Endothelial cell of umbilical vein (primary cell): ENCODE measurements at regions not wholly inside any gene's neighbourhood (a gene's known extent, or its start where the extent isn't known, plus 50 kb on each side); places are given as distances from the start of the nearest gene placed in this dataset.

Experiments
- CTCF ChIP-seq, 2 donors: IDR thresholded peaks; 1 replicate in 1 of 2; 2 replicates in 1 of 2; pipeline ENCODE4 v1.5.1; 2011; ENCODE audit warnings: low read length in 2 of 2, mild to moderate bottlenecking in 2 of 2, moderate library complexity in 2 of 2, control low read depth in 1 of 2, inconsistent platforms in 1 of 2, low read depth in 1 of 2; ENCODE audit not compliant: insufficient read depth in 1 of 2; ENCODE audit errors: extremely low read depth in 1 of 2
- EZH2 ChIP-seq: IDR thresholded peaks from 2 replicates; pipeline ENCODE4 v1.6.1; 2012; ENCODE audit warnings: borderline replicate concordance, low read depth, mild to moderate bottlenecking, moderate library complexity, low read length, inconsistent platforms; ENCODE audit not compliant: severe bottlenecking
- POLR2A ChIP-seq: IDR thresholded peaks from 2 replicates; pipeline ENCODE4 v1.6.1; 2012; ENCODE audit warnings: low read depth, mild to moderate bottlenecking, control low read depth, low read length

DNA sequence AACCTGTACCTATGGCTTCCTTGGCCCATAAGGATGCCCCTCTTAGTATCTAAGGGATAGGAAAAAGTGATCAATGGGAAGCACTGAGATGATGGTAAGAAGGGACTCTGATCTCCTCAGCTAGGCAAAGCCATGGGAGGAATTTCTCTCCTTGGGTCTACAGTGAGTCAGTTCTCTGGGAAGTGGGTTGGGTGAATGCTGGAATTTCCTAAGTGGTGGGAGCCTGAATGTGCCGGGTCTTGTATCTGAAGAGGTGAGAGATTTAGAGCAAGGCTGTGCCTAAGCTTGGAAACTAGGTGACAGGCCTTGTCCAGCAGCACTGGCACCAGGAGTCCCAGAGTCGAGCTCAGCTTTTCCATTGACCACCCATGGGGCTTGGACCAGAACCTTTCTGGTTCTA lies 96.3 kb upstream of the SLC2A1 start:
- TF ChIP-seq CTCF (IDR thresholded peaks at IDR 0.05; ENCODE audit: extremely low read depth in 1 of 2, insufficient read depth in 1 of 2, low read depth in 1 of 2, low read length in 2 of 2) (no peak), EZH2 (no peak), POLR2A (no peak)
